Panc1 (cell line): ENCODE measurements at regions not wholly inside any gene's neighbourhood (a gene's known extent, or its start where the extent isn't known, plus 50 kb on each side); places are given as distances from the start of the nearest gene placed in this dataset.

ENCODE experiments used
- ATAC-seq: fragments of 200-7000 bp; cut with Tn5 transposase; 2 replicates; pipeline ENCODE4 v1.9.1; 2020; ENCODE audit warnings: mild to moderate bottlenecking, moderate library complexity
- BruUV-seq: library from RNA; stranded (reverse); fragments of 400-500 nt; replicated peaks from 2 replicates; lab custom pipeline; 2021; lab: Mats Ljungman, UMichigan
- CTCF ChIA-PET: fragments of 300-600 bp; sonication (Branson Sonifier 250); formaldehyde crosslinking; loops from one replicate; lab custom pipeline; 2022; ENCODE audit warnings: antibody characterized with exemption; lab: Charles Lee
- POLR2A ChIA-PET: fragments of 300-600 bp; sonication (Branson Sonifier 250); formaldehyde crosslinking; loops from one replicate; lab custom pipeline; 2022; ENCODE audit warnings: antibody characterized with exemption; lab: Charles Lee
- DNase-seq: peaks from one replicate; pipeline ENCODE4 v3.0.0-alpha.2; 2010; ENCODE audit warnings: low read depth, low spot score
- H3K27ac ChIP-seq: 2 replicates; pipeline ENCODE4 v1.5.1; 2011; ENCODE audit warnings: mild to moderate bottlenecking, low read length, inconsistent platforms
- H3K27me3 ChIP-seq: fragments of 200-500 bp; sonication (Bioruptor generic); 2 replicates; pipeline ENCODE4 v1.6.0; 2014; ENCODE audit warnings: low read length, inconsistent platforms; ENCODE audit not compliant: control insufficient read depth, insufficient read depth
- H3K36me3 ChIP-seq: fragments of 200-500 bp; sonication (Bioruptor generic); 2 replicates; pipeline ENCODE4 v1.5.1; 2014; ENCODE audit warnings: inconsistent platforms, mild to moderate bottlenecking, low read length, moderate library complexity; ENCODE audit not compliant: control insufficient read depth, insufficient read depth
- H3K4me1 ChIP-seq: 2 replicates; pipeline ENCODE4 v1.5.1; 2011; ENCODE audit warnings: inconsistent platforms, mild to moderate bottlenecking, low read length, moderate library complexity; ENCODE audit not compliant: control insufficient read depth, insufficient read depth
- H3K4me3 ChIP-seq, 2 experiments: 2 replicates each; pipeline ENCODE4 v1.5.1; 2011 to 2012; ENCODE audit warnings: low read depth in 2 of 2, low read length in 2 of 2, mild to moderate bottlenecking in 2 of 2, inconsistent platforms in 1 of 2, moderate library complexity in 1 of 2
- H3K9me3 ChIP-seq: fragments of 200-500 bp; sonication (Bioruptor generic); 2 replicates; pipeline ENCODE4 v1.5.1; 2014; ENCODE audit warnings: low read depth, mild to moderate bottlenecking, inconsistent platforms, low read length, moderate library complexity; ENCODE audit not compliant: control insufficient read depth, insufficient read depth
- POLR2AphosphoS5 ChIP-seq: IDR thresholded peaks from 2 replicates; pipeline ENCODE4 v1.6.1; 2012; ENCODE audit warnings: mild to moderate bottlenecking, low read depth, low read length, moderate library complexity
- SIN3A ChIP-seq: IDR thresholded peaks from 2 replicates; pipeline ENCODE4 v1.6.1; 2012; ENCODE audit warnings: low read depth, mild to moderate bottlenecking, low read length, moderate library complexity, borderline replicate concordance; ENCODE audit not compliant: insufficient read depth
- TCF7L2 ChIP-seq: IDR thresholded peaks from 2 replicates; pipeline ENCODE4 v1.6.1; 2011; ENCODE audit warnings: mild to moderate bottlenecking, low read depth, low read length, inconsistent platforms
- in situ Hi-C: cut with HindIII; loops from 2 replicates; pipeline ENCODE4 v1.10.0; 2016; ENCODE audit warnings: low sequenced_read_pairs, low pct_unique_long_range_greater_than_20kb
- intact Hi-C: fragments of 100-400 bp; cut with micrococcal nuclease; formaldehyde crosslinking; loops from one replicate; pipeline ENCODE4 v1.10.0; 2022; ENCODE audit not compliant: unreplicated experiment
- TF ChIP-seq, protein P1 (sequence below): fragments of 450-650 bp; IDR thresholded peaks from 2 replicates; pipeline ENCODE4 v1.5.1; 2017; ENCODE audit warnings: mild to moderate bottlenecking
- TF ChIP-seq, protein P2 (sequence below), 2 experiments: IDR thresholded peaks; 2 replicates each; pipeline ENCODE4 v1.6.1; 2011 to 2012; ENCODE audit warnings: low read depth in 2 of 2, control low read depth in 1 of 2, low read length in 1 of 2, mild to moderate bottlenecking in 1 of 2, moderate library complexity in 1 of 2; ENCODE audit not compliant: insufficient read depth in 1 of 2

DNA sequence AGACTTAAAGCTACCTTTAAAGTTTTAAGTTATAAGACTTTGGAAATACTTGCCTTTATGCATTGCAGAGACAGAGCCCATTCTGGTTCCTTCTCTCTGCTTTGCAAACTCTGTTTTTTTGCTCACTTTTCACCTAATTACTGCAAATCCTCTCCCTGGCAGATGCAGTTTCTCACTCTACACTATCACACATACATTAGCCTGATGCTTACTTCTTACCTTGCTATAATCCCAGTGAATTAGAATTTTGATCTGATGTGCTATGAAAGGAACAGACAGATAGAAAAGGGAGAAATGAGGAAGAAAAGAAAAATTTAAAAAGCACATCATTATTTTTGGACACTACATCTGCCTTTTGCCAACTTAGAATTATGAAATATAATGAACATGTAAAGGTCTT, 489.5 kb upstream of the EDIL3 start:
- ChIA-PET POLR2A (interaction anchor here (0.6 kb wide), 1 partner anchor 184 kb away, joined by 4 read pairs; no protein-coding TSS in a partner anchor), CTCF (no interaction called here)
- in situ Hi-C loops (no loop called here), intact Hi-C loops (no loop called here)
- ATAC-seq (no peak), DNase-seq (no peak)
- no TSS peak for BruUV-seq
- Histone ChIP-seq H3K9me3 (no peaks in the 10 kb centered on the region), H3K4me1 (no peaks in the 10 kb centered on the region), H3K27me3 (no peaks in the 10 kb centered on the region), H3K4me3 (no peak overlapping the region), H3K36me3 (no peaks in the 10 kb centered on the region), H3K27ac (no peak overlapping the region)
- TF ChIP-seq, protein P1, sequence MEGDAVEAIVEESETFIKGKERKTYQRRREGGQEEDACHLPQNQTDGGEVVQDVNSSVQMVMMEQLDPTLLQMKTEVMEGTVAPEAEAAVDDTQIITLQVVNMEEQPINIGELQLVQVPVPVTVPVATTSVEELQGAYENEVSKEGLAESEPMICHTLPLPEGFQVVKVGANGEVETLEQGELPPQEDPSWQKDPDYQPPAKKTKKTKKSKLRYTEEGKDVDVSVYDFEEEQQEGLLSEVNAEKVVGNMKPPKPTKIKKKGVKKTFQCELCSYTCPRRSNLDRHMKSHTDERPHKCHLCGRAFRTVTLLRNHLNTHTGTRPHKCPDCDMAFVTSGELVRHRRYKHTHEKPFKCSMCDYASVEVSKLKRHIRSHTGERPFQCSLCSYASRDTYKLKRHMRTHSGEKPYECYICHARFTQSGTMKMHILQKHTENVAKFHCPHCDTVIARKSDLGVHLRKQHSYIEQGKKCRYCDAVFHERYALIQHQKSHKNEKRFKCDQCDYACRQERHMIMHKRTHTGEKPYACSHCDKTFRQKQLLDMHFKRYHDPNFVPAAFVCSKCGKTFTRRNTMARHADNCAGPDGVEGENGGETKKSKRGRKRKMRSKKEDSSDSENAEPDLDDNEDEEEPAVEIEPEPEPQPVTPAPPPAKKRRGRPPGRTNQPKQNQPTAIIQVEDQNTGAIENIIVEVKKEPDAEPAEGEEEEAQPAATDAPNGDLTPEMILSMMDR: no peak
- TF ChIP-seq POLR2AphosphoS5 (no peak), TCF7L2 (no peak), SIN3A (no peak)
- TF ChIP-seq, protein P2, sequence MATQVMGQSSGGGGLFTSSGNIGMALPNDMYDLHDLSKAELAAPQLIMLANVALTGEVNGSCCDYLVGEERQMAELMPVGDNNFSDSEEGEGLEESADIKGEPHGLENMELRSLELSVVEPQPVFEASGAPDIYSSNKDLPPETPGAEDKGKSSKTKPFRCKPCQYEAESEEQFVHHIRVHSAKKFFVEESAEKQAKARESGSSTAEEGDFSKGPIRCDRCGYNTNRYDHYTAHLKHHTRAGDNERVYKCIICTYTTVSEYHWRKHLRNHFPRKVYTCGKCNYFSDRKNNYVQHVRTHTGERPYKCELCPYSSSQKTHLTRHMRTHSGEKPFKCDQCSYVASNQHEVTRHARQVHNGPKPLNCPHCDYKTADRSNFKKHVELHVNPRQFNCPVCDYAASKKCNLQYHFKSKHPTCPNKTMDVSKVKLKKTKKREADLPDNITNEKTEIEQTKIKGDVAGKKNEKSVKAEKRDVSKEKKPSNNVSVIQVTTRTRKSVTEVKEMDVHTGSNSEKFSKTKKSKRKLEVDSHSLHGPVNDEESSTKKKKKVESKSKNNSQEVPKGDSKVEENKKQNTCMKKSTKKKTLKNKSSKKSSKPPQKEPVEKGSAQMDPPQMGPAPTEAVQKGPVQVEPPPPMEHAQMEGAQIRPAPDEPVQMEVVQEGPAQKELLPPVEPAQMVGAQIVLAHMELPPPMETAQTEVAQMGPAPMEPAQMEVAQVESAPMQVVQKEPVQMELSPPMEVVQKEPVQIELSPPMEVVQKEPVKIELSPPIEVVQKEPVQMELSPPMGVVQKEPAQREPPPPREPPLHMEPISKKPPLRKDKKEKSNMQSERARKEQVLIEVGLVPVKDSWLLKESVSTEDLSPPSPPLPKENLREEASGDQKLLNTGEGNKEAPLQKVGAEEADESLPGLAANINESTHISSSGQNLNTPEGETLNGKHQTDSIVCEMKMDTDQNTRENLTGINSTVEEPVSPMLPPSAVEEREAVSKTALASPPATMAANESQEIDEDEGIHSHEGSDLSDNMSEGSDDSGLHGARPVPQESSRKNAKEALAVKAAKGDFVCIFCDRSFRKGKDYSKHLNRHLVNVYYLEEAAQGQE (IDR thresholded peaks at IDR 0.05; ENCODE audit: insufficient read depth in 1 of 2, low read depth in 2 of 2, low read length in 1 of 2): no peak

DNA sequence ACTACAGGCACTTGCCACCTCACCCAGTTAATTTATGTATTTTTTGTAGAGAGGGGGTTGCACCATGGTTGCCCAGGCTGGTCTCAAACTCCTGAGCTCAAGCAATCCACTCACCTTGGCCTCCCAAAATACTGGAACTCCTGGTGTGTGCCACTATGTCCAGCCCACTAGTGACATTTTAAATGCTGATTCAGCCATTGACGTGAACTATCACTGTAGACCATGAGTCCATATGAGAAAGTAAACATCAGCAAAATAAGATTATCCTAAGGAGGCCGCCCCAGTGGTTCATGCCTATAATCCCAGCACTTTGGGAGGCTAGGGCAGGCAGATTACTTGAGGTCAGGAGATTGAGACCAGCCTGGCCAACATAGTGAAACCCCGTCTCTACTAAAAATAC, 488.1 kb upstream of the EDIL3 start:
- Histone ChIP-seq H3K27me3 (no peaks in the 10 kb centered on the region), H3K27ac (no peak overlapping the region), H3K4me3 (no peak overlapping the region), H3K4me1 (no peaks in the 10 kb centered on the region), H3K9me3 (no peaks in the 10 kb centered on the region), H3K36me3 (no peaks in the 10 kb centered on the region)
- no peak for DNase-seq
- no peak for ATAC-seq
- no TSS peak for BruUV-seq
- CTCF ChIA-PET: no interaction called here
- POLR2A ChIA-PET: no interaction called here
- TF ChIP-seq TCF7L2 (no peak), SIN3A (no peak), POLR2AphosphoS5 (no peak)
- TF ChIP-seq, protein P2 (IDR thresholded peaks at IDR 0.05; ENCODE audit: insufficient read depth in 1 of 2, low read depth in 2 of 2, low read length in 1 of 2): no peak
- TF ChIP-seq, protein P1: no peak
- in situ Hi-C loops (no loop called here), intact Hi-C loops (no loop called here)
